HG03460 (cell line): ENCODE measurements at regions not wholly inside any gene's neighbourhood (a gene's known extent, or its start where the extent isn't known, plus 50 kb on each side); places are given as distances from the start of the nearest gene placed in this dataset.

Experiments used
- ATAC-seq: cut with Tn5 transposase; IDR thresholded peaks from one replicate; pipeline ENCODE4 v1.9.1; 2021; ENCODE audit not compliant: unreplicated experiment

GRCh38 chr5:109476292-109476691, 66.5 kb upstream of the PJA2 start:
- ATAC-seq: no peak

- no peak for ATAC-seq
Measured at GRCh38 chr5:109469896-109470662, 60.3 kb upstream of the PJA2 start.

GRCh38 chr5:109468737-109469420, 59.1 kb upstream of the PJA2 start:
- peak; percentile 98 for ATAC-seq

GRCh38 chr5:109468288-109468676, 58.5 kb upstream of the PJA2 start:
- ATAC-seq: no peak

GRCh38 chr5:109467058-109467457, 57.3 kb upstream of the PJA2 start:
- ATAC-seq: no peak
